GM12878 (cell line): ENCODE measurements at regions not wholly inside any gene's neighbourhood (a gene's known extent, or its start where the extent isn't known, plus 50 kb on each side); places are given as distances from the start of the nearest gene placed in this dataset.
"Not testable (repeated sequence)": the region's sequence is repeated elsewhere in the genome, so short reads cannot be mapped to it uniquely, and the experiment has no call there.

Experiments
- ATAC-seq: fragments of 200-7000 bp; cut with Tn5 transposase; 3 replicates; pipeline ENCODE4 v1.9.1; 2020; ENCODE audit warnings: mild to moderate bottlenecking, moderate library complexity
- BruUV-seq: library from RNA; stranded (reverse); fragments of 400-500 nt; replicated peaks from 2 replicates; lab custom pipeline; 2021; lab: Mats Ljungman, UMichigan
- CTCF ChIA-PET: fragments of 300-600 bp; sonication (Branson Sonifier 250); formaldehyde crosslinking; extraction: SDS; loops from one replicate; lab custom pipeline; 2021; ENCODE audit warnings: inconsistent platforms; lab: Yijun Ruan, JAX
- POLR2A ChIA-PET: fragments of 350-600 bp; formaldehyde crosslinking; extraction: SDS; loops from one replicate; lab custom pipeline; 2021; ENCODE audit warnings: inconsistent platforms; lab: Charles Lee
- RAD21 ChIA-PET: fragments of 300-600 bp; sonication (Branson Sonifier 250); formaldehyde crosslinking; loops from one replicate; lab custom pipeline; 2023; ENCODE audit warnings: antibody characterized with exemption; ENCODE audit not compliant: unreplicated experiment; lab: Charles Lee
- SMC1A ChIA-PET: fragments of 300-600 bp; sonication (Branson Sonifier 250); formaldehyde crosslinking; loops from one replicate; lab custom pipeline; 2023; ENCODE audit not compliant: unreplicated experiment, uncharacterized antibody; lab: Charles Lee
- DNase-seq: peaks from one replicate; pipeline ENCODE4 v3.0.0-alpha.2; 2011; ENCODE audit warnings: low read depth, low spot score
- FAIRE-seq: peaks from 3 replicates; lab custom pipeline; 2011; peaks lifted over from hg19 to GRCh38; lab: Jason Lieb, UNC
- H2AFZ ChIP-seq: 2 replicates; pipeline ENCODE4 v1.6.0; 2011; ENCODE audit warnings: low read depth, low read length, control low read depth; ENCODE audit not compliant: control insufficient read depth
- H3K27ac ChIP-seq: 2 replicates; pipeline ENCODE4 v1.5.1; 2011; ENCODE audit warnings: control low read depth; ENCODE audit not compliant: control insufficient read depth, insufficient read depth
- H3K27me3 ChIP-seq, 2 experiments: replicated peaks in 1 of 2; 2 replicates each; pipeline versions ENCODE4 v1.6.0 to v1.6.1; 2011; ENCODE audit warnings: low read length in 1 of 2; ENCODE audit not compliant: control insufficient read depth in 2 of 2, insufficient read depth in 2 of 2
- H3K36me3 ChIP-seq, 2 experiments: 2 replicates each; pipeline ENCODE4 v1.5.1; 2011; ENCODE audit warnings: low read length in 1 of 2; ENCODE audit not compliant: control insufficient read depth in 2 of 2, insufficient read depth in 2 of 2
- H3K4me1 ChIP-seq: 2 replicates; pipeline ENCODE4 v1.6.1; 2011; ENCODE audit warnings: mild to moderate bottlenecking, low read length, moderate library complexity, mixed read lengths; ENCODE audit not compliant: control insufficient read depth, insufficient read depth
- H3K4me2 ChIP-seq: 2 replicates; pipeline ENCODE4 v1.6.0; 2011; ENCODE audit warnings: control low read depth; ENCODE audit not compliant: control insufficient read depth, insufficient read depth
- H3K4me3 ChIP-seq: fragments of 200-600 bp; sonication (generic); 2 replicates; pipeline ENCODE4 v1.5.1; 2016
- H3K79me2 ChIP-seq: 2 replicates; pipeline ENCODE4 v1.6.0; 2011; ENCODE audit warnings: low read length; ENCODE audit not compliant: control insufficient read depth, insufficient read depth
- H3K9ac ChIP-seq: 2 replicates; pipeline ENCODE4 v1.8.0; 2011; ENCODE audit warnings: low read length, control low read depth, mixed read lengths; ENCODE audit not compliant: control insufficient read depth, insufficient read depth
- H3K9me3 ChIP-seq: replicated peaks from 3 replicates; pipeline ENCODE4 v1.5.1; 2011; ENCODE audit warnings: mild to moderate bottlenecking, low read length; ENCODE audit not compliant: control insufficient read depth, insufficient read depth
- H4K20me1 ChIP-seq: 2 replicates; pipeline ENCODE4 v1.6.0; 2011; ENCODE audit not compliant: control insufficient read depth, insufficient read depth
- CEBPB ChIP-seq, 2 experiments: fragments of 150-350 bp in 1 of 2; IDR thresholded peaks; 2 replicates each; pipeline ENCODE4 v1.6.1; 2012 to 2014; ENCODE audit warnings: low read depth in 2 of 2, low read length in 2 of 2, borderline replicate concordance in 1 of 2, inconsistent platforms in 1 of 2
- EED ChIP-seq: sonication (generic); IDR thresholded peaks from 2 replicates; pipeline ENCODE4 v1.6.1; 2016; ENCODE audit warnings: antibody characterized with exemption, low read depth
- FOS ChIP-seq: IDR thresholded peaks from 3 replicates; pipeline ENCODE4 v1.6.1; 2011; ENCODE audit warnings: borderline replicate concordance; ENCODE audit not compliant: insufficient read length; ENCODE audit errors: extremely low read depth
- IKZF1 ChIP-seq: fragments of 450-650 bp; conservative IDR thresholded peaks from 2 replicates; pipeline ENCODE4 v1.6.1; 2017; ENCODE audit warnings: antibody characterized with exemption, mild to moderate bottlenecking
- JUNB ChIP-seq: IDR thresholded peaks from 2 replicates; pipeline ENCODE4 v1.6.1; 2016; ENCODE audit warnings: antibody characterized with exemption, mild to moderate bottlenecking
- NFXL1 ChIP-seq: fragments of 450-650 bp; IDR thresholded peaks from 2 replicates; pipeline ENCODE4 v1.6.1; 2017; ENCODE audit warnings: antibody characterized with exemption, mild to moderate bottlenecking, borderline replicate concordance
- PRDM15 ChIP-seq: fragments of 450-650 bp; formaldehyde crosslinking; IDR thresholded peaks from 2 replicates; pipeline ENCODE4 v1.4.0; 2020; ENCODE audit warnings: mild to moderate bottlenecking, moderate library complexity
- SMAD5 ChIP-seq: IDR thresholded peaks from 2 replicates; pipeline ENCODE4 v1.6.1; 2016; ENCODE audit warnings: antibody characterized with exemption, low read depth
- SPI1 ChIP-seq: IDR thresholded peaks from 2 replicates; pipeline ENCODE4 v1.6.1; 2011; ENCODE audit warnings: low read depth, mild to moderate bottlenecking, low read length, moderate library complexity, borderline replicate concordance; ENCODE audit not compliant: insufficient read depth
- WGBS: methylation state at CpG from one replicate; pipeline ENCODE4 v1.1.6; 2016; ENCODE audit warnings: low lambda C conversion rate; ENCODE audit not compliant: insufficient replicate concordance, insufficient coverage; ENCODE audit errors: missing lambda C conversion rate; 5-methylcytosine and 5-hydroxymethylcytosine counted together
- in situ Hi-C: fragments of 300-500 bp; cut with MboI; formaldehyde crosslinking; loops from 9 replicates; pipeline ENCODE4 v1.14.3; 2018; ENCODE audit warnings: mixed read lengths
- intact Hi-C: fragments of 100-400 bp; cut with micrococcal nuclease; formaldehyde crosslinking; loops from one replicate; pipeline ENCODE4 v1.14.2; 2022; ENCODE audit not compliant: unreplicated experiment

GRCh38 chr11:42422090-42422489 lies 889.7 kb upstream of the API5 start:
- POLR2A ChIA-PET: no interaction called here
- H3K4me3 ChIP-seq: no peak overlapping the region
- no peaks in the 10 kb centered on the region for H3K36me3 ChIP-seq
- RAD21 ChIA-PET: no interaction called here
- 23% methylated on average over 1 of the region's 1 CpG for WGBS
- H3K27me3 ChIP-seq: no peaks in the 10 kb centered on the region
- H3K27ac ChIP-seq: no peak overlapping the region
- H3K9me3 ChIP-seq: no peaks in the 10 kb centered on the region
- H3K9ac ChIP-seq: no peak overlapping the region
- in situ Hi-C loops (no loop called here), intact Hi-C loops (no loop called here)
- no peak for FAIRE-seq
- SMC1A ChIA-PET: no interaction called here
- H3K4me2 ChIP-seq: no peak overlapping the region
- no peaks in the 10 kb centered on the region for H3K79me2 ChIP-seq
- H4K20me1 ChIP-seq: no peaks in the 10 kb centered on the region
- H2AFZ ChIP-seq: no peak overlapping the region
- no peak for ATAC-seq
- CTCF ChIA-PET: no interaction called here
- BruUV-seq: no TSS peak
- H3K4me1 ChIP-seq: no peaks in the 10 kb centered on the region
- no peak for DNase-seq
- no peak for TF ChIP-seq IKZF1
- TF ChIP-seq NFXL1: no peak
- no peak for TF ChIP-seq SPI1
- TF ChIP-seq CEBPB (IDR thresholded peaks at IDR 0.05; ENCODE audit: borderline replicate concordance in 1 of 2, low read depth in 2 of 2, low read length in 2 of 2): no peak
- TF ChIP-seq SMAD5: no peak
- no peak for TF ChIP-seq FOS
- no peak for TF ChIP-seq PRDM15
- no peak for TF ChIP-seq JUNB
- TF ChIP-seq EED: no peak

GRCh38 chr11:42434911-42435310 lies 876.9 kb upstream of the API5 start:
- H3K36me3 ChIP-seq, POLR2A ChIA-PET, H3K79me2 ChIP-seq, CTCF ChIA-PET, H3K9me3 ChIP-seq, SMC1A ChIA-PET, H4K20me1 ChIP-seq, H3K9ac ChIP-seq, in situ Hi-C loops, H3K4me2 ChIP-seq, H3K27ac ChIP-seq, FAIRE-seq, RAD21 ChIA-PET, intact Hi-C loops, H3K27me3 ChIP-seq, BruUV-seq, H3K4me1 ChIP-seq, DNase-seq, H3K4me3 ChIP-seq, ATAC-seq, H2AFZ ChIP-seq: not testable (repeated sequence)
- WGBS: 72% methylated on average over 19 of the region's 25 CpGs
